ENCODE measurements at regions not wholly inside any gene's neighbourhood (a gene's known extent, or its start where the extent isn't known, plus 50 kb on each side); places are given as distances from the start of the nearest gene placed in this dataset.

GRCh38 chr3:159605101-159605500 is 383.5 kb upstream of the IL12A start:
- TF ChIP-seq, protein P1, sequence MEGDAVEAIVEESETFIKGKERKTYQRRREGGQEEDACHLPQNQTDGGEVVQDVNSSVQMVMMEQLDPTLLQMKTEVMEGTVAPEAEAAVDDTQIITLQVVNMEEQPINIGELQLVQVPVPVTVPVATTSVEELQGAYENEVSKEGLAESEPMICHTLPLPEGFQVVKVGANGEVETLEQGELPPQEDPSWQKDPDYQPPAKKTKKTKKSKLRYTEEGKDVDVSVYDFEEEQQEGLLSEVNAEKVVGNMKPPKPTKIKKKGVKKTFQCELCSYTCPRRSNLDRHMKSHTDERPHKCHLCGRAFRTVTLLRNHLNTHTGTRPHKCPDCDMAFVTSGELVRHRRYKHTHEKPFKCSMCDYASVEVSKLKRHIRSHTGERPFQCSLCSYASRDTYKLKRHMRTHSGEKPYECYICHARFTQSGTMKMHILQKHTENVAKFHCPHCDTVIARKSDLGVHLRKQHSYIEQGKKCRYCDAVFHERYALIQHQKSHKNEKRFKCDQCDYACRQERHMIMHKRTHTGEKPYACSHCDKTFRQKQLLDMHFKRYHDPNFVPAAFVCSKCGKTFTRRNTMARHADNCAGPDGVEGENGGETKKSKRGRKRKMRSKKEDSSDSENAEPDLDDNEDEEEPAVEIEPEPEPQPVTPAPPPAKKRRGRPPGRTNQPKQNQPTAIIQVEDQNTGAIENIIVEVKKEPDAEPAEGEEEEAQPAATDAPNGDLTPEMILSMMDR (IDR thresholded peaks at IDR 0.05) = no peak
- no peak for TF ChIP-seq POLR2A (IDR thresholded peaks at IDR 0.05)
